ENCODE measurements at regions not wholly inside any gene's neighbourhood (a gene's known extent, or its start where the extent isn't known, plus 50 kb on each side); places are given as distances from the start of the nearest gene placed in this dataset.

- TF ChIP-seq, protein P1, sequence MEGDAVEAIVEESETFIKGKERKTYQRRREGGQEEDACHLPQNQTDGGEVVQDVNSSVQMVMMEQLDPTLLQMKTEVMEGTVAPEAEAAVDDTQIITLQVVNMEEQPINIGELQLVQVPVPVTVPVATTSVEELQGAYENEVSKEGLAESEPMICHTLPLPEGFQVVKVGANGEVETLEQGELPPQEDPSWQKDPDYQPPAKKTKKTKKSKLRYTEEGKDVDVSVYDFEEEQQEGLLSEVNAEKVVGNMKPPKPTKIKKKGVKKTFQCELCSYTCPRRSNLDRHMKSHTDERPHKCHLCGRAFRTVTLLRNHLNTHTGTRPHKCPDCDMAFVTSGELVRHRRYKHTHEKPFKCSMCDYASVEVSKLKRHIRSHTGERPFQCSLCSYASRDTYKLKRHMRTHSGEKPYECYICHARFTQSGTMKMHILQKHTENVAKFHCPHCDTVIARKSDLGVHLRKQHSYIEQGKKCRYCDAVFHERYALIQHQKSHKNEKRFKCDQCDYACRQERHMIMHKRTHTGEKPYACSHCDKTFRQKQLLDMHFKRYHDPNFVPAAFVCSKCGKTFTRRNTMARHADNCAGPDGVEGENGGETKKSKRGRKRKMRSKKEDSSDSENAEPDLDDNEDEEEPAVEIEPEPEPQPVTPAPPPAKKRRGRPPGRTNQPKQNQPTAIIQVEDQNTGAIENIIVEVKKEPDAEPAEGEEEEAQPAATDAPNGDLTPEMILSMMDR (IDR thresholded peaks at IDR 0.05 in 4 of 5, conservative IDR thresholded peaks at IDR 0.05 in 1 of 5), result no peak
- TF ChIP-seq POLR2A (IDR thresholded peaks at IDR 0.05), result no peak
Measured at GRCh38 chr21:35923971-35924370, 136.4 kb downstream of the SETD4 start.
